IMR-90 (cell line): ENCODE measurements at regions not wholly inside any gene's neighbourhood (a gene's known extent, or its start where the extent isn't known, plus 50 kb on each side); places are given as distances from the start of the nearest gene placed in this dataset.

Experiments used
- ATAC-seq: fragments of 200-7000 bp; cut with Tn5 transposase; 2 replicates; pipeline ENCODE4 v1.9.1; 2020; ENCODE audit warnings: low read depth, mild to moderate bottlenecking, moderate library complexity
- BruUV-seq: library from RNA; stranded (reverse); fragments of 400-500 nt; replicated peaks from 2 replicates; lab custom pipeline; 2021; lab: Mats Ljungman, UMichigan
- CTCF ChIA-PET: fragments of 300-600 bp; formaldehyde crosslinking; extraction: SDS; loops from one replicate; lab custom pipeline; 2021; ENCODE audit warnings: antibody characterized with exemption; lab: Yijun Ruan, JAX
- POLR2A ChIA-PET: fragments of 300-600 bp; sonication (Branson Sonifier 250); formaldehyde crosslinking; loops from one replicate; lab custom pipeline; 2022; ENCODE audit warnings: antibody characterized with exemption; ENCODE audit not compliant: unreplicated experiment; lab: Charles Lee
- DNase-seq: peaks from one replicate; pipeline ENCODE4 v3.0.0; 2013
- H2AFZ ChIP-seq: replicated peaks from 2 replicates; pipeline ENCODE3; 2013; ENCODE audit warnings: low read length, mild to moderate bottlenecking; ENCODE audit not compliant: poor library complexity
- H2AK5ac ChIP-seq: 2 replicates; pipeline ENCODE4 v1.6.1; 2013; ENCODE audit warnings: low read depth, low read length, inconsistent platforms
- H2AK9ac ChIP-seq: replicated peaks from 2 replicates; pipeline ENCODE3; 2013; ENCODE audit warnings: mild to moderate bottlenecking, low read depth, low read length, moderate library complexity; ENCODE audit not compliant: poor library complexity
- H2BK120ac ChIP-seq: 2 replicates; pipeline ENCODE4 v1.6.1; 2013; ENCODE audit warnings: low read depth, low read length, inconsistent platforms
- H2BK15ac ChIP-seq: 3 replicates; pipeline ENCODE4 v1.6.1; 2013; ENCODE audit warnings: low read depth, low read length, inconsistent platforms
- H2BK20ac ChIP-seq: 2 replicates; pipeline ENCODE4 v1.6.1; 2013; ENCODE audit warnings: low read depth, mild to moderate bottlenecking, inconsistent platforms, low read length, moderate library complexity
- H2BK5ac ChIP-seq: 2 replicates; pipeline ENCODE4 v1.6.1; 2013; ENCODE audit warnings: mild to moderate bottlenecking, low read depth, low read length, inconsistent platforms; ENCODE audit not compliant: poor library complexity, severe bottlenecking
- H3K14ac ChIP-seq: replicated peaks from 2 replicates; pipeline ENCODE4 v1.6.1; 2013; ENCODE audit warnings: low read depth, low read length, inconsistent platforms
- H3K18ac ChIP-seq: 2 replicates; pipeline ENCODE4 v1.6.1; 2013; ENCODE audit warnings: low read depth, low read length, control low read depth
- H3K23ac ChIP-seq: 2 replicates; pipeline ENCODE4 v1.6.1; 2013; ENCODE audit warnings: low read depth, low read length, inconsistent platforms
- H3K27ac ChIP-seq: 2 replicates; pipeline ENCODE4 v1.5.1; 2013; ENCODE audit warnings: mild to moderate bottlenecking, control low read depth, low read length; ENCODE audit not compliant: insufficient read depth
- H3K27me3 ChIP-seq: 2 replicates; pipeline ENCODE4 v1.6.1; 2013; ENCODE audit warnings: low read length; ENCODE audit not compliant: control insufficient read depth, insufficient read depth
- H3K36me3 ChIP-seq: 2 replicates; pipeline ENCODE4 v1.6.1; 2013; ENCODE audit warnings: low read length, mixed read lengths; ENCODE audit not compliant: control insufficient read depth, insufficient read depth
- H3K4ac ChIP-seq: 2 replicates; pipeline ENCODE4 v1.6.1; 2013; ENCODE audit warnings: low read depth, low read length, inconsistent platforms
- H3K4me1 ChIP-seq: 2 replicates; pipeline ENCODE4 v1.6.1; 2013; ENCODE audit warnings: low read length, mixed read lengths; ENCODE audit not compliant: control insufficient read depth, insufficient read depth
- H3K4me2 ChIP-seq: 2 replicates; pipeline ENCODE4 v1.6.1; 2013; ENCODE audit warnings: low read depth, mild to moderate bottlenecking, control low read depth, low read length, moderate library complexity
- H3K4me3 ChIP-seq: 2 replicates; pipeline ENCODE4 v1.5.1; 2013; ENCODE audit warnings: low read depth, mild to moderate bottlenecking, control low read depth, low read length, moderate library complexity; ENCODE audit not compliant: insufficient read depth
- H3K56ac ChIP-seq: 2 replicates; pipeline ENCODE4 v1.6.1; 2013; ENCODE audit warnings: low read length, inconsistent platforms; ENCODE audit not compliant: insufficient read depth; ENCODE audit errors: extremely low read depth
- H3K79me1 ChIP-seq, 2 experiments: 2 replicates each; pipeline ENCODE4 v1.6.1; 2013; ENCODE audit warnings: low read length in 2 of 2, inconsistent platforms in 1 of 2, low read depth in 1 of 2
- H3K9ac ChIP-seq: 2 replicates; pipeline ENCODE4 v1.6.1; 2013; ENCODE audit warnings: low read depth, low read length, control low read depth
- H3K9me1 ChIP-seq: 2 replicates; pipeline ENCODE4 v1.6.1; 2013; ENCODE audit warnings: low read length, inconsistent platforms; ENCODE audit not compliant: insufficient read depth
- H3K9me3 ChIP-seq: 2 replicates; pipeline ENCODE4 v1.6.1; 2013; ENCODE audit warnings: low read length; ENCODE audit not compliant: control insufficient read depth, insufficient read depth
- H4K20me1 ChIP-seq: 2 replicates; pipeline ENCODE4 v1.6.1; 2013; ENCODE audit warnings: low read length, inconsistent platforms; ENCODE audit not compliant: insufficient read depth
- H4K5ac ChIP-seq: 2 replicates; pipeline ENCODE4 v1.6.1; 2013; ENCODE audit warnings: mild to moderate bottlenecking, low read depth, low read length, control low read depth
- H4K8ac ChIP-seq, 2 experiments: 2 replicates each; pipeline ENCODE4 v1.6.1; 2013; ENCODE audit warnings: low read depth in 2 of 2, low read length in 2 of 2, control low read depth in 1 of 2, inconsistent platforms in 1 of 2
- H4K91ac ChIP-seq: 2 replicates; pipeline ENCODE4 v1.6.1; 2013; ENCODE audit warnings: low read depth, low read length, inconsistent platforms; ENCODE audit not compliant: insufficient read depth
- FOS ChIP-seq: fragments of 150-350 bp; IDR thresholded peaks from 2 replicates; pipeline ENCODE4 v1.6.1; 2016; ENCODE audit warnings: low read depth, low read length
- WGBS, 2 experiments: methylation state at CpG; one replicate each; pipeline versions ENCODE4 v1.1.5 to v1.1.7; 2013; ENCODE audit warnings: missing lambda C conversion rate in 2 of 2; ENCODE audit not compliant: insufficient read length in 1 of 2; ENCODE audit errors: extremely low coverage in 2 of 2; 5-methylcytosine and 5-hydroxymethylcytosine counted together
- dilution Hi-C: fragments of 300-500 bp; cut with HindIII; formaldehyde crosslinking; loops from one replicate; pipeline ENCODE4 v1.14.3; 2018; ENCODE audit warnings: low sequenced_read_pairs; ENCODE audit not compliant: unreplicated experiment
- in situ Hi-C: fragments of 300-500 bp; cut with MboI; formaldehyde crosslinking; loops from 3 replicates; pipeline ENCODE4 v1.14.3; 2019; ENCODE audit warnings: low sequenced_read_pairs, inconsistent platforms, mixed read lengths
- intact Hi-C: fragments of 100-400 bp; cut with micrococcal nuclease; formaldehyde crosslinking; loops from 2 replicates; pipeline ENCODE4 v1.10.0; 2022
- TF ChIP-seq, protein P1 (sequence below): fragments of 150-350 bp; IDR thresholded peaks from 2 replicates; pipeline ENCODE4 v1.6.1; 2017; ENCODE audit warnings: mild to moderate bottlenecking, antibody characterized with exemption, low read length, low read depth

DNA sequence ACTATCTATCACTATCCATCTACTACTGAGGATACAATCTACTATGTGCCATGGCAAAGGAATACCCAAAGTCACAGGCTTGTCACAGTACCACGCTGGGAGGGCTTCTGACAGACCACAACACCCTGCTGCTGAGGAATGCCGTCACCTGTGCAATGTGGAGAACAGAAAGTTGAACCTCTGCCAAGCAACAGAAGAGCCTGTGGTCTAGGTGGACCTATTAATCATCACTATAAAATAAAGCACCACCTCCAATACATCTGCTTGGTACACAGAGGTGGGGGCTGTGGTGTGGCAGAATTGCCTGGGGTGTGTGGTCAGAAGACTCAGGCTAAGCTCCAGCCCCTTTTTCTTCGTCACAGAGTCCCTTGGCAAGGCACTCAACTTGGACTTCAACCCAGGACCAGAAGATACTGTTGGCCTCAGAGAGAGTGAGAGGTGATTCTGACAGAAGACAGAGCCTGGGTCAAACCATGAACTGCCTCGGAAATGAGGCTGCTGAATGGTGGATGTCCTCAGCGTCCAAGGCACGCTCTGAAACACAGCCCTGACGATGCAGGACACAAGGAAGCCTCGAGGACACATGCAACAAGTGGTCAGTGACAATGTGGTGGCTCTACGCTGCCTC, 189.4 kb upstream of the CHRNA7 start:
- Histone ChIP-seq H3K27ac (no peak overlapping the region), H3K4me2 (no peak overlapping the region), H3K23ac (no peak overlapping the region), H3K18ac (no peak overlapping the region), H2BK20ac (no peak overlapping the region), H2BK15ac (no peak overlapping the region), H2AFZ (no peak overlapping the region), H2BK5ac (no peak overlapping the region), H3K4me3 (no peak overlapping the region), H3K9me3 (no peaks in the 10 kb centered on the region), H2BK120ac (no peak overlapping the region), H3K9ac (no peak overlapping the region), H3K4ac (no peak overlapping the region), H2AK9ac (no peak overlapping the region), H3K27me3 (no peaks in the 10 kb centered on the region), H4K8ac (no peak overlapping the region), H3K79me1 (no peaks in the 10 kb centered on the region), H4K5ac (no peak overlapping the region), H3K36me3 (no peaks in the 10 kb centered on the region), H3K9me1 (no peaks in the 10 kb centered on the region), H3K14ac (no peak overlapping the region), H4K91ac (no peak overlapping the region), H3K4me1 (no peaks in the 10 kb centered on the region), H4K20me1 (no peaks in the 10 kb centered on the region), H3K56ac (no peak overlapping the region), H2AK5ac (no peak overlapping the region)
- ChIA-PET POLR2A (no interaction called here), CTCF (no interaction called here)
- intact Hi-C loops (no loop called here), dilution Hi-C loops (no loop called here), in situ Hi-C loops (no loop called here)
- DNase-seq (no peak), ATAC-seq (no peak)
- BruUV-seq, result no TSS peak
- TF ChIP-seq FOS, result no peak
- TF ChIP-seq, protein P1, sequence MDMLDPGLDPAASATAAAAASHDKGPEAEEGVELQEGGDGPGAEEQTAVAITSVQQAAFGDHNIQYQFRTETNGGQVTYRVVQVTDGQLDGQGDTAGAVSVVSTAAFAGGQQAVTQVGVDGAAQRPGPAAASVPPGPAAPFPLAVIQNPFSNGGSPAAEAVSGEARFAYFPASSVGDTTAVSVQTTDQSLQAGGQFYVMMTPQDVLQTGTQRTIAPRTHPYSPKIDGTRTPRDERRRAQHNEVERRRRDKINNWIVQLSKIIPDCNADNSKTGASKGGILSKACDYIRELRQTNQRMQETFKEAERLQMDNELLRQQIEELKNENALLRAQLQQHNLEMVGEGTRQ, result no peak
- WGBS, 2 experiments, result 27% methylated on average over 2 of the region's 9 CpGs; no CpG with 5 or more reads in 1 of the 2 experiments
